Liver (tissue), 8 donors: ENCODE measurements at regions not wholly inside any gene's neighbourhood (a gene's known extent, or its start where the extent isn't known, plus 50 kb on each side); places are given as distances from the start of the nearest gene placed in this dataset.

Experiments used
- DNase-seq: peaks from one replicate; pipeline ENCODE4 v3.0.0-alpha.2; 2017; ENCODE audit warnings: low spot score
- H3K27ac ChIP-seq, 2 donors: one replicate each; pipeline ENCODE4 v1.7.0; 2013; ENCODE audit warnings: inconsistent platforms in 2 of 2, low read length in 2 of 2, control low read depth in 1 of 2, low read depth in 1 of 2, mild to moderate bottlenecking in 1 of 2
- H3K27me3 ChIP-seq, 4 donors: one replicate each; pipeline versions ENCODE4 v1.6.1 to v1.7.0; 2013; ENCODE audit warnings: low read length in 3 of 4, inconsistent platforms in 1 of 4, mild to moderate bottlenecking in 1 of 4, moderate library complexity in 1 of 4; ENCODE audit not compliant: control insufficient read depth in 4 of 4, insufficient read depth in 4 of 4
- H3K36me3 ChIP-seq, 4 donors: one replicate each; pipeline versions ENCODE4 v1.6.1 to v1.7.0; 2013; ENCODE audit warnings: low read length in 3 of 4, mild to moderate bottlenecking in 3 of 4, low read depth in 1 of 4, moderate library complexity in 1 of 4; ENCODE audit not compliant: control insufficient read depth in 4 of 4, insufficient read depth in 3 of 4
- H3K4me1 ChIP-seq, 4 donors: one replicate each; pipeline versions ENCODE4 v1.6.1 to v1.7.0; 2013; ENCODE audit warnings: low read length in 3 of 4, mild to moderate bottlenecking in 3 of 4, moderate library complexity in 1 of 4; ENCODE audit not compliant: control insufficient read depth in 4 of 4, insufficient read depth in 4 of 4
- H3K4me3 ChIP-seq, 3 donors: one replicate each; pipeline versions ENCODE4 v1.6.1 to v1.7.0; 2013; ENCODE audit warnings: low read length in 3 of 3, control low read depth in 1 of 3, low read depth in 1 of 3, mild to moderate bottlenecking in 1 of 3
- H3K9ac ChIP-seq, 2 donors: one replicate each; pipeline ENCODE4 v1.7.0; 2013; ENCODE audit warnings: low read length in 2 of 2, mild to moderate bottlenecking in 2 of 2, moderate library complexity in 2 of 2, control low read depth in 1 of 2, low read depth in 1 of 2
- H3K9me3 ChIP-seq, 4 donors: one replicate each; pipeline versions ENCODE4 v1.6.1 to v1.7.0; 2013; ENCODE audit warnings: low read length in 3 of 4; ENCODE audit not compliant: control insufficient read depth in 4 of 4
- FOXA2 ChIP-seq: IDR thresholded peaks from 2 replicates; pipeline ENCODE4 v1.6.1; 2016; ENCODE audit warnings: antibody characterized with exemption
- GABPA ChIP-seq, 2 donors: IDR thresholded peaks in 1 of 2; conservative IDR thresholded peaks in 1 of 2; 2 replicates each; pipeline ENCODE4 v1.6.1; 2016; ENCODE audit warnings: antibody characterized with exemption in 2 of 2, mild to moderate bottlenecking in 1 of 2, moderate library complexity in 1 of 2
- HNF4A ChIP-seq, 2 donors: conservative IDR thresholded peaks; 2 replicates each; pipeline ENCODE4 v1.6.1; 2016; ENCODE audit warnings: antibody characterized with exemption in 2 of 2, mild to moderate bottlenecking in 2 of 2
- HNF4G ChIP-seq: IDR thresholded peaks from 2 replicates; pipeline ENCODE4 v1.6.1; 2016; ENCODE audit warnings: antibody characterized with exemption
- JUND ChIP-seq, 2 donors: IDR thresholded peaks; 2 replicates each; pipeline ENCODE4 v1.6.1; 2016; ENCODE audit warnings: antibody characterized with exemption in 2 of 2
- REST ChIP-seq: IDR thresholded peaks from 2 replicates; pipeline ENCODE4 v1.6.1; 2016; ENCODE audit warnings: antibody characterized with exemption, mild to moderate bottlenecking
- SP1 ChIP-seq: IDR thresholded peaks from 2 replicates; pipeline ENCODE4 v1.6.1; 2018; ENCODE audit warnings: antibody characterized with exemption, mild to moderate bottlenecking
- TAF1 ChIP-seq: conservative IDR thresholded peaks from 2 replicates; pipeline ENCODE4 v1.6.1; 2016; ENCODE audit warnings: antibody characterized with exemption, mild to moderate bottlenecking
- YY1 ChIP-seq: IDR thresholded peaks from 2 replicates; pipeline ENCODE4 v1.6.1; 2016; ENCODE audit warnings: antibody characterized with exemption, mild to moderate bottlenecking
- ZBTB33 ChIP-seq: IDR thresholded peaks from 2 replicates; pipeline ENCODE4 v1.6.1; 2016; ENCODE audit warnings: antibody characterized with exemption
- WGBS: extraction: QIAGEN DNeasy Blood & Tissue Kit; methylation state at CpG from one replicate; pipeline ENCODE4 v1.1.7; 2013; 5-methylcytosine and 5-hydroxymethylcytosine counted together
- TF ChIP-seq, protein P1 (sequence below): fragments of 150-350 bp; IDR thresholded peaks from 2 replicates; pipeline ENCODE4 v1.5.1; 2017; ENCODE audit warnings: improper control_type of control experiment, low read depth, low read length; ENCODE audit not compliant: missing input control
- TF ChIP-seq, protein P2 (sequence below): IDR thresholded peaks from 2 replicates; pipeline ENCODE4 v1.6.1; 2016; ENCODE audit warnings: antibody characterized with exemption
- TF ChIP-seq, protein P3 (sequence below): IDR thresholded peaks from 2 replicates; pipeline ENCODE4 v1.6.1; 2016; ENCODE audit warnings: antibody characterized with exemption
- donor health status: healthy.
- donor health status: healthy.
- donor health status: healthy.
- donor health status: healthy.
- donor health status: healthy.

DNA sequence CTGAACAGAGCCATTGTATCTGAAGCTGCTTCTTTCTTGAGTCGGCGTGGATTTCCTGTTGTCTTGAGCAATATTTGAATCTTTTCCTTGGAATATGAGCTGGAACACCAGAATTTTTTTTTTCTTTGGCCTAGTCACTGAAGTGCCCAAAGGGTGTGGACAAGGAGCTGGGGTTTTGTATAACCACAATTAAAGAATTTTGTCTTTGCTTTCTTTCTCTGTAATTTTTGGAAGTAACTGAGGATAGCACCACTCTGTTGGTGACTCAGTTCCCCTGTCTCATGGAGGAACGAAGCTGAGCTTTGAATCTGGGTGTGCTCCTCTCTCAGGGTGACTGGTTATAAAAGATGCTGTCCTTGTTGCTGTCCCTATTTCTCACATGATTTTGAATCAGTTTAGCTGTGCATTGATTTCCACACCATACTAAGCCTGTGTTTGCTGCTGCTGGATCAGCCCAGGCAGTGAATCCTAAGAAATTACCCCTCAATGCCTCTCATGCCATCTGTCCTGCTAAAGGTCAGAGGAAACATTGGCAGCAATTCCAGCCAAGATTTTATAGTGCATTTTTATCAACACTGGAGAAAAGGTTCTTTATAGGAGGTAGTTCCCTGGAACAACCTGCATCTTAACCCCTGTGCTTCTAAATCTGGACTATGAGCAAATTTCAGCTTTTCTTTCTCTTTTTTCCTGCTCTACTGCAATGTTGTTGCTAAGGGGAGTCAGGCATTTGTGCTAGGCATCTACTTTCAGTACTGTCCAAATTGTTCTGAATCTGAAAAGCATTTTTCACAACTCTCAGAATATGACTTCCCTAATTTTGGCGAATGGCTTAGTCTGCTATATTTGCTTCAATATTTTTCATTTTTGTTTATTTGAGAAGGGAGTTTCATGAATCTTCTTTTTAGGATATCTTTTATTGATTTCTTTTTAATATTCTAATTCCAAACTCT is 540.8 kb downstream of the SOX6 start:
- no peak overlapping the region for H3K27ac ChIP-seq
- WGBS: 78% methylated on average over 4 of the region's 4 CpGs
- H3K4me3 ChIP-seq: no peak overlapping the region
- peaks cover 0 to 20% (median 11%) of the 10 kb centered on the region in 4 donors for H3K4me1 ChIP-seq
- TF ChIP-seq SP1 (no peak), FOXA2 (no peak), JUND (IDR thresholded peaks at IDR 0.05) (no peak), HNF4G (no peak), GABPA (IDR thresholded peaks at IDR 0.05 in 1 of 2, conservative IDR thresholded peaks at IDR 0.05 in 1 of 2) (no peak), HNF4A (conservative IDR thresholded peaks at IDR 0.05) (no peak), REST (no peak), ZBTB33 (no peak), YY1 (no peak), TAF1 (no peak)
- TF ChIP-seq, protein P1, sequence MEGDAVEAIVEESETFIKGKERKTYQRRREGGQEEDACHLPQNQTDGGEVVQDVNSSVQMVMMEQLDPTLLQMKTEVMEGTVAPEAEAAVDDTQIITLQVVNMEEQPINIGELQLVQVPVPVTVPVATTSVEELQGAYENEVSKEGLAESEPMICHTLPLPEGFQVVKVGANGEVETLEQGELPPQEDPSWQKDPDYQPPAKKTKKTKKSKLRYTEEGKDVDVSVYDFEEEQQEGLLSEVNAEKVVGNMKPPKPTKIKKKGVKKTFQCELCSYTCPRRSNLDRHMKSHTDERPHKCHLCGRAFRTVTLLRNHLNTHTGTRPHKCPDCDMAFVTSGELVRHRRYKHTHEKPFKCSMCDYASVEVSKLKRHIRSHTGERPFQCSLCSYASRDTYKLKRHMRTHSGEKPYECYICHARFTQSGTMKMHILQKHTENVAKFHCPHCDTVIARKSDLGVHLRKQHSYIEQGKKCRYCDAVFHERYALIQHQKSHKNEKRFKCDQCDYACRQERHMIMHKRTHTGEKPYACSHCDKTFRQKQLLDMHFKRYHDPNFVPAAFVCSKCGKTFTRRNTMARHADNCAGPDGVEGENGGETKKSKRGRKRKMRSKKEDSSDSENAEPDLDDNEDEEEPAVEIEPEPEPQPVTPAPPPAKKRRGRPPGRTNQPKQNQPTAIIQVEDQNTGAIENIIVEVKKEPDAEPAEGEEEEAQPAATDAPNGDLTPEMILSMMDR: no peak
- TF ChIP-seq, protein P2, sequence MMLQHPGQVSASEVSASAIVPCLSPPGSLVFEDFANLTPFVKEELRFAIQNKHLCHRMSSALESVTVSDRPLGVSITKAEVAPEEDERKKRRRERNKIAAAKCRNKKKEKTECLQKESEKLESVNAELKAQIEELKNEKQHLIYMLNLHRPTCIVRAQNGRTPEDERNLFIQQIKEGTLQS: no peak
- TF ChIP-seq, protein P3, sequence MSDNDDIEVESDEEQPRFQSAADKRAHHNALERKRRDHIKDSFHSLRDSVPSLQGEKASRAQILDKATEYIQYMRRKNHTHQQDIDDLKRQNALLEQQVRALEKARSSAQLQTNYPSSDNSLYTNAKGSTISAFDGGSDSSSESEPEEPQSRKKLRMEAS: no peak
- H3K27me3 ChIP-seq: no peaks in the 10 kb centered on the region
- H3K9ac ChIP-seq: no peak overlapping the region
- H3K36me3 ChIP-seq: no peaks in the 10 kb centered on the region
- no peaks in the 10 kb centered on the region for H3K9me3 ChIP-seq
- no peak for DNase-seq
